GM23248 (cell line): ENCODE measurements at regions not wholly inside any gene's neighbourhood (a gene's known extent, or its start where the extent isn't known, plus 50 kb on each side); places are given as distances from the start of the nearest gene placed in this dataset.

Experiments used
- DNase-seq: peaks from one replicate; pipeline ENCODE4 v3.0.0-alpha.2; 2015
- H2AFZ ChIP-seq: fragments of 200-600 bp; sonication (generic); 2 replicates; pipeline ENCODE4 v1.6.1; 2016; ENCODE audit warnings: antibody characterized with exemption
- H3F3A ChIP-seq: fragments of 200-600 bp; sonication (generic); 2 replicates; pipeline ENCODE4 v1.6.1; 2016; ENCODE audit warnings: mild to moderate bottlenecking, antibody characterized with exemption, mixed run types; ENCODE audit not compliant: insufficient read depth
- H3K27ac ChIP-seq: fragments of 200-600 bp; sonication (generic); 2 replicates; pipeline ENCODE4 v1.5.1; 2016; ENCODE audit warnings: mild to moderate bottlenecking
- H3K27me3 ChIP-seq: fragments of 200-600 bp; sonication (generic); replicated peaks from 2 replicates; pipeline ENCODE4 v1.6.1; 2016; ENCODE audit warnings: mild to moderate bottlenecking; ENCODE audit not compliant: insufficient read depth
- H3K36me3 ChIP-seq: fragments of 200-600 bp; sonication (generic); 2 replicates; pipeline ENCODE4 v1.6.1; 2016; ENCODE audit warnings: low read depth, mild to moderate bottlenecking
- H3K4me1 ChIP-seq: fragments of 200-600 bp; sonication (generic); 2 replicates; pipeline ENCODE4 v1.6.1; 2016; ENCODE audit warnings: mild to moderate bottlenecking; ENCODE audit not compliant: insufficient read depth
- H3K4me2 ChIP-seq: fragments of 200-600 bp; sonication (generic); one replicate; pipeline ENCODE4 v1.6.1; 2016; ENCODE audit warnings: mild to moderate bottlenecking; ENCODE audit not compliant: unreplicated experiment
- H3K4me3 ChIP-seq: fragments of 200-600 bp; sonication (generic); 2 replicates; pipeline ENCODE4 v1.5.1; 2016; ENCODE audit warnings: mild to moderate bottlenecking
- H3K79me2 ChIP-seq: fragments of 200-600 bp; sonication (generic); 2 replicates; pipeline ENCODE4 v1.6.1; 2016; ENCODE audit warnings: mild to moderate bottlenecking; ENCODE audit not compliant: insufficient read depth
- H3K9ac ChIP-seq: fragments of 200-600 bp; sonication (generic); 2 replicates; pipeline ENCODE4 v1.6.1; 2016; ENCODE audit warnings: mild to moderate bottlenecking
- H3K9me2 ChIP-seq: fragments of 200-600 bp; sonication (generic); 2 replicates; pipeline ENCODE4 v1.6.1; 2016; ENCODE audit warnings: mixed run types, mild to moderate bottlenecking, moderate library complexity; ENCODE audit not compliant: insufficient read depth
- H3K9me3 ChIP-seq: fragments of 200-600 bp; sonication (generic); one replicate; pipeline ENCODE4 v1.6.1; 2017; ENCODE audit warnings: low read depth
- H4K20me1 ChIP-seq: fragments of 200-600 bp; sonication (generic); 2 replicates; pipeline ENCODE4 v1.6.0; 2016; ENCODE audit not compliant: insufficient read depth
- EZH2 ChIP-seq: fragments of 200-600 bp; sonication (generic); IDR thresholded peaks from 2 replicates; pipeline ENCODE4 v1.6.1; 2018; ENCODE audit warnings: antibody characterized with exemption, mild to moderate bottlenecking; ENCODE audit not compliant: insufficient read depth, poor library complexity, severe bottlenecking
- EZH2phosphoT487 ChIP-seq: fragments of 200-600 bp; sonication (generic); IDR thresholded peaks from 2 replicates; pipeline ENCODE4 v1.6.1; 2018; ENCODE audit warnings: antibody characterized with exemption, moderate library complexity, mild to moderate bottlenecking, low read depth; ENCODE audit not compliant: insufficient read depth
- WGBS, 2 experiments: methylation state at CpG; one replicate each; pipeline ENCODE4 v1.1.6; 2015 to 2017; ENCODE audit warnings: low lambda C conversion rate in 2 of 2, low coverage in 1 of 2; ENCODE audit errors: missing lambda C conversion rate in 2 of 2; 5-methylcytosine and 5-hydroxymethylcytosine counted together
- in situ Hi-C: fragments of 300-500 bp; cut with MboI; formaldehyde crosslinking; loops from 2 replicates; pipeline ENCODE4 v1.15.0; 2020

GRCh38 chr16:48997081-48997615 lies 284.5 kb downstream of the CBLN1 start:
- no peak overlapping the region for H3K4me3 ChIP-seq
- TF ChIP-seq EZH2, result no peak
- no peak for TF ChIP-seq EZH2phosphoT487
- no peaks in the 10 kb centered on the region for H3K9me2 ChIP-seq
- no peaks in the 10 kb centered on the region for H3K9me3 ChIP-seq
- no peaks in the 10 kb centered on the region for H4K20me1 ChIP-seq
- H2AFZ ChIP-seq, result no peak overlapping the region
- DNase-seq, result no peak
- no peak overlapping the region for H3K27ac ChIP-seq
- H3K4me1 ChIP-seq, result no peaks in the 10 kb centered on the region
- H3K79me2 ChIP-seq, result no peaks in the 10 kb centered on the region
- in situ Hi-C loops, result no loop called here
- H3K36me3 ChIP-seq, result no peaks in the 10 kb centered on the region
- H3K4me2 ChIP-seq, result no peak overlapping the region
- WGBS, 2 experiments, result 39 to 45% methylated on average over 8 of the region's 8 CpGs
- H3F3A ChIP-seq, result no peaks in the 10 kb centered on the region
- H3K27me3 ChIP-seq, result no peaks in the 10 kb centered on the region
- H3K9ac ChIP-seq, result no peak overlapping the region

GRCh38 chr16:48978501-48978900 lies 303.1 kb downstream of the CBLN1 start:
- H3K9ac ChIP-seq, result no peak overlapping the region
- H4K20me1 ChIP-seq, result no peaks in the 10 kb centered on the region
- no peaks in the 10 kb centered on the region for H3K9me3 ChIP-seq
- TF ChIP-seq EZH2 (no peak), EZH2phosphoT487 (no peak)
- WGBS, 2 experiments, result 31 to 35% methylated on average over 2 of the region's 2 CpGs
- H3K4me3 ChIP-seq, result no peak overlapping the region
- no peak overlapping the region for H3K4me2 ChIP-seq
- no peaks in the 10 kb centered on the region for H3K36me3 ChIP-seq
- H3F3A ChIP-seq, result no peaks in the 10 kb centered on the region
- H2AFZ ChIP-seq, result no peak overlapping the region
- H3K79me2 ChIP-seq, result no peaks in the 10 kb centered on the region
- H3K27me3 ChIP-seq, result no peaks in the 10 kb centered on the region; the same call in 1 of the 2 replicates
- peak; percentile 4 for DNase-seq
- no peaks in the 10 kb centered on the region for H3K4me1 ChIP-seq
- H3K27ac ChIP-seq, result no peak overlapping the region
- H3K9me2 ChIP-seq, result no peaks in the 10 kb centered on the region
- in situ Hi-C loops, result no loop called here

- Histone ChIP-seq H3K36me3 (no peaks in the 10 kb centered on the region), H3K4me1 (no peaks in the 10 kb centered on the region), H3K9me3 (no peaks in the 10 kb centered on the region), H4K20me1 (no peaks in the 10 kb centered on the region), H3K27me3 (no peaks in the 10 kb centered on the region; the same call in 1 of the 2 replicates), H2AFZ (no peak overlapping the region), H3K79me2 (no peaks in the 10 kb centered on the region), H3K4me2 (no peak overlapping the region), H3K9me2 (no peaks in the 10 kb centered on the region), H3F3A (no peaks in the 10 kb centered on the region), H3K9ac (no peak overlapping the region), H3K27ac (no peak overlapping the region), H3K4me3 (no peak overlapping the region)
- 20 to 24% methylated on average over 4 of the region's 4 CpGs for WGBS, 2 experiments
- in situ Hi-C loops, result no loop called here
- TF ChIP-seq EZH2phosphoT487 (no peak), EZH2 (no peak)
- DNase-seq, result no peak
Observed at GRCh38 chr16:48972236-48972635, 309.4 kb downstream of the CBLN1 start.

DNA sequence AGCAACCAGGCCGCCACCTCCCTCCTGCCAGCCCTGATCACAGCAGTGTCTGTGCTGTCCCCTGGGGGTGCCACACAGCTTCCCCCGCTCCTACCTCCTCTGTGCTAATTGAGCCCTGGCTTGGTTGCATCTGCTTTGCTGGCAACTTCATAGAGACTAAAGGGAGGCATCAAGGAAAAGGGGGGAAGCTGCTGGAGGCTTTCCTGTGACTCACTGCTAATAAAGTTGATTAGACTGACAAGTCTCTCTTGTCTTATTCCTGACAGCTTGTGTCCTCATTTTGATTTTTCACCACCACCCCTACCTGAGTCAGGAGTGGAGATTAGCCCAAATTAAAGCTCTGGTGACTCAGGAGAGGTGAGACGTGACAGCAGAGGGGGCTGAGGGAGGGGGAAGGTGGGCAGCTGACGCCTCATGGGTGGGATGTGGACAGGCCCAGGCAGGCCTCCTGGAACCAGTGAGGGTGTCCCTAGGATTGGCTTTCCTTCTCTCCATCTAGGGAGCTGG lies 310.0 kb downstream of the CBLN1 start:
- Histone ChIP-seq H3K4me2 (no peak overlapping the region), H3K9ac (no peak overlapping the region)

More for the DNA sequence above, 310.0 kb downstream of the CBLN1 start:
- in situ Hi-C loops, result no loop called here
- 29 to 32% methylated on average over 4 of the region's 4 CpGs for WGBS, 2 experiments
- H3K4me3 ChIP-seq, result no peak overlapping the region
- no peak for TF ChIP-seq EZH2
- no peak for TF ChIP-seq EZH2phosphoT487
- H3F3A ChIP-seq, result no peaks in the 10 kb centered on the region
- H3K9me2 ChIP-seq, result no peaks in the 10 kb centered on the region
- no peaks in the 10 kb centered on the region for H3K36me3 ChIP-seq
- no peak overlapping the region for H2AFZ ChIP-seq
- no peak overlapping the region for H3K27ac ChIP-seq
- no peaks in the 10 kb centered on the region for H3K9me3 ChIP-seq
- no peaks in the 10 kb centered on the region for H3K79me2 ChIP-seq
- H4K20me1 ChIP-seq, result no peaks in the 10 kb centered on the region
- H3K27me3 ChIP-seq, result no peaks in the 10 kb centered on the region; the same call in 1 of the 2 replicates
- H3K4me1 ChIP-seq, result no peaks in the 10 kb centered on the region
- no peak for DNase-seq
